ENCODE measurements at regions not wholly inside any gene's neighbourhood (a gene's known extent, or its start where the extent isn't known, plus 50 kb on each side); places are given as distances from the start of the nearest gene placed in this dataset.

- no peak overlapping the region for H3K4me3 ChIP-seq
- no peaks in the 10 kb centered on the region for H3K36me3 ChIP-seq
- no peaks in the 10 kb centered on the region for H3K27me3 ChIP-seq
- TF ChIP-seq Cebpa-rat (IDR thresholded peaks at IDR 0.05): no peak
- H4K20me1 ChIP-seq: no peaks in the 10 kb centered on the region
- H3K4me1 ChIP-seq: peaks cover 3% of the 10 kb centered on the region
- H3K9me3 ChIP-seq: no peaks in the 10 kb centered on the region
- no peak overlapping the region for H3K4me2 ChIP-seq
- no peak overlapping the region for H3K9ac ChIP-seq
- H3K27ac ChIP-seq: no peak overlapping the region
Observed at GRCh38 chr1:38120552-38121230, 74.1 kb upstream of the POU3F1 start.

GRCh38 chr1:38118976-38119375, 72.4 kb upstream of the POU3F1 start:
- Histone ChIP-seq H3K4me1 (peaks cover 20% of the 10 kb centered on the region), H3K9ac (no peak overlapping the region), H3K27ac (no peak overlapping the region), H3K4me2 (no peak overlapping the region), H3K27me3 (no peaks in the 10 kb centered on the region), H3K9me3 (no peaks in the 10 kb centered on the region), H4K20me1 (no peaks in the 10 kb centered on the region), H3K36me3 (no peaks in the 10 kb centered on the region), H3K4me3 (no peak overlapping the region)
- no peak for TF ChIP-seq Cebpa-rat (IDR thresholded peaks at IDR 0.05)

DNA sequence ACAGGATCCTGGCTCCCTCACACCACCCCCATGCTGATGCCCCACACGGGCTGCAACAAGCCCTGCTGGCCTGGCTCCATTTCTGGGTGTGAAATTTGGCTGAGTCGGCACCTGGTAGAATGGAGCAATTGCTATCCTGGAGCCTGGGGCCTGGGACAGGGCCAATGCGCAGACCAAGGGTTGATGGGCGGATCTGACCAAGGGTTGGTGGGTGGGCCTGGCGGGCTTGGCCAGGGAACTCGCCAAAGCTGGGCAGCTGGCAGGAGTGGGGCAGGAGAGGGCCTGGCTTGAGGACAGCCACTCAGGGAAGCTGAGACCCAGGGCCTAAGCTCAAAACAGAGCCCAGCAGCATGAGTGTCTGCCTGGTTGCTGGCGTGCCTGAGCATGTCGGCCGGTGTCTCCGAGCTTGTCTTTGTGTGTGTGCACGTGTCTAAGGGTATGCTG, 70.9 kb upstream of the POU3F1 start:
- no peaks in the 10 kb centered on the region for H3K27me3 ChIP-seq
- H3K9ac ChIP-seq: no peak overlapping the region
- H3K4me3 ChIP-seq: no peak overlapping the region
- H3K36me3 ChIP-seq: no peaks in the 10 kb centered on the region
- peaks cover 35% of the 10 kb centered on the region for H3K4me1 ChIP-seq
- H3K4me2 ChIP-seq: no peak overlapping the region
- no peaks in the 10 kb centered on the region for H3K9me3 ChIP-seq
- no peak overlapping the region for H3K27ac ChIP-seq
- no peak for TF ChIP-seq Cebpa-rat (IDR thresholded peaks at IDR 0.05)
- no peaks in the 10 kb centered on the region for H4K20me1 ChIP-seq

- Histone ChIP-seq H3K4me1 (peaks cover 38% of the 10 kb centered on the region), H3K9me3 (no peaks in the 10 kb centered on the region), H3K27ac (no peak overlapping the region), H3K36me3 (no peaks in the 10 kb centered on the region), H3K4me2 (peak overlapping the region; percentile 69), H4K20me1 (no peaks in the 10 kb centered on the region), H3K27me3 (no peaks in the 10 kb centered on the region), H3K9ac (no peak overlapping the region), H3K4me3 (no peak overlapping the region)
- no peak for TF ChIP-seq Cebpa-rat (IDR thresholded peaks at IDR 0.05)
Observed at GRCh38 chr1:38115682-38116202, 69.1 kb upstream of the POU3F1 start.

DNA sequence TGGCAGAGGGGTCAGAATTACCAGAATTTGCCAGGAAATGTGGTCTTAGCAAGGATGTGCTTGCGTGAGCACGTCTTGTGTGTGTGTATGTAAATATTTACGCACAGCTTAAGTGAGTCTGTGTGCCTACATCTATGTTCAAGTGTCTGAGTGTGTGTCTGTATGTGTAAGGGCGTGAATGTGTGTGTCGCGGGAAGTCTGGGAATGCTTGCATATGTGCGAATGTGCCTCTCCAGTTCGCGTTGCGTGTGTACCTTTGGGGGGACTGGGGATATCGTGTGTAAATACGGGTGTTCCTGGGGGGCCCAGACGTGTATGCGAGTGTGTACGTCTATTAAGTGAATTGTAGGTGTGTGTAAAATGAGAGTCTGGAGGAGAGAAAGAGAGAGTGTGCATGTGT, 68.6 kb upstream of the POU3F1 start:
- H3K27me3 ChIP-seq: no peaks in the 10 kb centered on the region
- peaks cover 38% of the 10 kb centered on the region for H3K4me1 ChIP-seq
- no peaks in the 10 kb centered on the region for H3K36me3 ChIP-seq
- H3K9me3 ChIP-seq: peaks cover 2% of the 10 kb centered on the region; the same call in 1 of the 2 replicates
- no peak overlapping the region for H3K9ac ChIP-seq
- no peaks in the 10 kb centered on the region for H4K20me1 ChIP-seq
- TF ChIP-seq Cebpa-rat (IDR thresholded peaks at IDR 0.05): no peak
- no peak overlapping the region for H3K4me3 ChIP-seq
- no peak overlapping the region for H3K27ac ChIP-seq
- H3K4me2 ChIP-seq: peak overlapping the region; percentile 69

DNA sequence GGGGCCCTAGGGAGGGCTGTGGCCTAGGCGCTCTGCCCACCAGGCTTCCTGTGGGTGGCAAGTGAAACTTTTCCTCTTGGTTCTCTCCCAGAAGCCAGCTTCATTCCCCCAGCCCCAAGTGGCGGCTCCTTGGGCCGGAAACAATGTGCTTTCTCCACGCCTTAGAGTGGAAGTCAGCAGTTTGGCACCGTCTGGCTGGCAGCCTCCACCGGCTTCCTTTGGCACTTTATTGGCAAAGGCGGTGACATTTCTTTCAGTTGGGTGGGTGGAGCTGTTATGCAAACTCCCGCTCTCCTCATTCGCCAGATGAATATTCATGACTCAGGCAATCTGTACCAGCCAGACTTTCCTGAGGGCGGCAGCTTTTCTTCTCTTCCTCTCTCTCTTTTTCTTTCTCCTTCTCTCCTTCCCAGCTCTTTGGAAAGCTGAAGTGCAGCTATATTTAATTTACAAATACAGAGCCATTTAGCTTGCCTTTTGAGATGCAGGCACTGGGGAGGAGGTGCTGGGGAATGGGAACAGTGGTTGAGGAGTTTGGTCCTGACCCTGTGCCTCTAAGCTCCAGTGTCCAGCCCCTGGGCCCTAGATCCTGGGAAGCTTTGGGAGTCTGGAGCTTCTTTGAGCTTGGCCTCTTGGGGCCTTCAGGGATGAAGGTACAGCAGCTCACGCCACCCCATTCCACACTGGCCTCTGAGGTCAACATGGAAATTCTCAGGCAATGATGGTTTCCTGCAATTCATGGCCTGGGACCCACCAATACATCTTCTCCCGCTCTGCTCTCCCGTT, 67.8 kb upstream of the POU3F1 start:
- no peak overlapping the region for H3K9ac ChIP-seq
- no peaks in the 10 kb centered on the region for H3K27me3 ChIP-seq
- peaks cover 8% of the 10 kb centered on the region; the same call in 1 of the 2 replicates for H3K9me3 ChIP-seq
- no peak overlapping the region for H3K27ac ChIP-seq
- TF ChIP-seq Cebpa-rat (IDR thresholded peaks at IDR 0.05): no peak
- H3K36me3 ChIP-seq: no peaks in the 10 kb centered on the region
- no peak overlapping the region for H3K4me3 ChIP-seq
- peaks cover 38% of the 10 kb centered on the region for H3K4me1 ChIP-seq
- H3K4me2 ChIP-seq: peak overlapping the region; percentile 69
- no peaks in the 10 kb centered on the region for H4K20me1 ChIP-seq

- H4K20me1 ChIP-seq: no peaks in the 10 kb centered on the region
- H3K36me3 ChIP-seq: no peaks in the 10 kb centered on the region
- H3K4me1 ChIP-seq: peaks cover 38% of the 10 kb centered on the region
- H3K4me3 ChIP-seq: no peak overlapping the region
- no peak overlapping the region for H3K9ac ChIP-seq
- TF ChIP-seq Cebpa-rat (IDR thresholded peaks at IDR 0.05): no peak
- peaks cover 9% of the 10 kb centered on the region; the same call in 1 of the 2 replicates for H3K9me3 ChIP-seq
- H3K4me2 ChIP-seq: peak overlapping the region; percentile 31
- H3K27ac ChIP-seq: no peak overlapping the region
- no peaks in the 10 kb centered on the region for H3K27me3 ChIP-seq
Observed at GRCh38 chr1:38113159-38113666, 66.6 kb upstream of the POU3F1 start.

- H3K4me3 ChIP-seq: no peak overlapping the region
- H3K9ac ChIP-seq: no peak overlapping the region
- peaks cover 9% of the 10 kb centered on the region; the same call in 1 of the 2 replicates for H3K9me3 ChIP-seq
- no peaks in the 10 kb centered on the region for H4K20me1 ChIP-seq
- H3K4me1 ChIP-seq: peaks cover 43% of the 10 kb centered on the region
- H3K4me2 ChIP-seq: no peak overlapping the region
- no peak for TF ChIP-seq Cebpa-rat (IDR thresholded peaks at IDR 0.05)
- H3K27me3 ChIP-seq: no peaks in the 10 kb centered on the region
- H3K27ac ChIP-seq: no peak overlapping the region
- no peaks in the 10 kb centered on the region for H3K36me3 ChIP-seq
Observed at GRCh38 chr1:38111589-38111988, 65.0 kb upstream of the POU3F1 start.

DNA sequence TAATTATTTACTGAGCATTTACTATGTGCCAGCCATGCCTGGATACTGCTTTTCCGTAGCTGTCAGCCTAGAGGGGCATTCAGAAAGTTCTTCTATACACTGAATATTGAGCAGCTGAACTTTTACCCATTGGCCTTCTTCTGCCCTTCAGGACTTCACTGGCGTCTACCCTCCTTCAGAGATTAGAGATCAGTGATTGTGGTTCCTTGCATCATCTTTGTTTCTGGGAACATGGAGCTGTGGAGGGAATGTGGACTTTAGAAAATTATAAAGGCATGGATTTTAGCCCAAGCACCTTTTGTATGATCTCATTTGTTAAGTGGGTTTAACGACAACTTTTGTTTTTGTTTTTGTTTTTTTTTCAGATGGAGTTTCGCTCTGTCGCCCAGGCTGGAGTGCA, 58.7 kb upstream of the POU3F1 start:
- Histone ChIP-seq H3K27ac (no peak overlapping the region), H3K36me3 (no peaks in the 10 kb centered on the region), H3K9ac (no peak overlapping the region), H3K4me2 (no peak overlapping the region), H3K9me3 (peaks cover 7% of the 10 kb centered on the region; the same call in 1 of the 2 replicates), H3K4me1 (peaks cover 5% of the 10 kb centered on the region; the same call in 1 of the 2 replicates), H3K4me3 (no peak overlapping the region), H3K27me3 (no peaks in the 10 kb centered on the region), H4K20me1 (no peaks in the 10 kb centered on the region)
- no peak for TF ChIP-seq Cebpa-rat (IDR thresholded peaks at IDR 0.05)

GRCh38 chr1:38102636-38103035, 56.0 kb upstream of the POU3F1 start:
- no peak overlapping the region for H3K9ac ChIP-seq
- H3K27me3 ChIP-seq: no peaks in the 10 kb centered on the region
- no peaks in the 10 kb centered on the region for H3K9me3 ChIP-seq
- H3K27ac ChIP-seq: no peak overlapping the region
- TF ChIP-seq Cebpa-rat (IDR thresholded peaks at IDR 0.05): no peak
- H3K4me1 ChIP-seq: peaks cover 5% of the 10 kb centered on the region; the same call in 1 of the 2 replicates
- no peak overlapping the region for H3K4me3 ChIP-seq
- H3K4me2 ChIP-seq: no peak overlapping the region
- no peaks in the 10 kb centered on the region for H4K20me1 ChIP-seq
- no peaks in the 10 kb centered on the region for H3K36me3 ChIP-seq

Data from BLaER1 (cell line).